GM12892 (cell line): ENCODE measurements at regions not wholly inside any gene's neighbourhood (a gene's known extent, or its start where the extent isn't known, plus 50 kb on each side); places are given as distances from the start of the nearest gene placed in this dataset.

Source experiments
- POLR2A ChIP-seq: IDR thresholded peaks from 2 replicates; pipeline ENCODE4 v1.6.1; 2011; ENCODE audit warnings: low read depth, low read length, control low read depth
- POLR2AphosphoS5 ChIP-seq: IDR thresholded peaks from 2 replicates; pipeline ENCODE4 v1.6.1; 2011; ENCODE audit warnings: low read depth, low read length, control low read depth

DNA sequence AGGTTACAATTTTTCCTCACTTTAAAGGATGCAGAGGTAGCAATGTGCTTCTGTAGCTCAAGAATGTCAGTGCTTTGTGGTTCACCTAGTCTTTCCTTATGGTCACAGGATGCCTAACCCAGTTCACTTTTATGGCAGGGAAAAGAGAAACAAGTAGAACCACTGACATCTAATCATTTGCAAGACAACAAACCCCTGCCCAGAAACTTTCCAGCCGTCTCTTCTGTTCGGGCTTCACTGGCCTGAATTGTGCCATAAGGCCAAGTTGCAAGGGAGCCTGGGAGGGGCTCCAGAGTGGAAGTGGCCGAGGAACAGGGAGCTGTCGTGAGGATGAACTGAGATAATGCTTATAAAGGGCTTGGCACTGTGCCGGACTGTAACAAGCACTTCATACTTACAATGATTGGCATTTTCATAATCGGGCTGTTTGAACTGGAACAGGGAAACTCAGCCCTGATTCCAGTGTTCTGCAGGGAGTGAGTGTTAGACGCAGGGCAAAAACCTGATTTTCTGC, 212.6 kb downstream of the BCAS1 start:
- TF ChIP-seq POLR2A (no peak), POLR2AphosphoS5 (no peak)
